C4-2B (cell line): ENCODE measurements at regions not wholly inside any gene's neighbourhood (a gene's known extent, or its start where the extent isn't known, plus 50 kb on each side); places are given as distances from the start of the nearest gene placed in this dataset.

Source experiments
- H3K27ac ChIP-seq: fragments of 450-650 bp; 2 replicates; pipeline ENCODE4 v1.5.1; 2017
- CTCF ChIP-seq: fragments of 450-650 bp; conservative IDR thresholded peaks from 2 replicates; pipeline ENCODE4 v1.5.1; 2017; ENCODE audit warnings: mild to moderate bottlenecking
- ZFX ChIP-seq: fragments of 450-650 bp; IDR thresholded peaks from 2 replicates; pipeline ENCODE4 v1.6.1; 2017

GRCh38 chr10:4079803-4080202 lies 294.8 kb upstream of the KLF6 start:
- no peak overlapping the region for H3K27ac ChIP-seq
- TF ChIP-seq CTCF (no peak), ZFX (no peak)

- no peak for TF ChIP-seq ZFX
- no peak for TF ChIP-seq CTCF
- H3K27ac ChIP-seq = no peak overlapping the region
Observed at GRCh38 chr10:4077804-4078203, 292.8 kb upstream of the KLF6 start.

- H3K27ac ChIP-seq = no peak overlapping the region
- TF ChIP-seq CTCF (no peak), ZFX (no peak)
Observed at GRCh38 chr10:4076983-4077382, 292.0 kb upstream of the KLF6 start.

- H3K27ac ChIP-seq = no peak overlapping the region
- no peak for TF ChIP-seq CTCF
- no peak for TF ChIP-seq ZFX
Observed at GRCh38 chr10:4075443-4075842, 290.4 kb upstream of the KLF6 start.

- no peak overlapping the region for H3K27ac ChIP-seq
- no peak for TF ChIP-seq CTCF
- TF ChIP-seq ZFX = no peak
Observed at GRCh38 chr10:4074545-4075407, 289.8 kb upstream of the KLF6 start.

GRCh38 chr10:4073912-4074311 lies 288.9 kb upstream of the KLF6 start:
- no peak overlapping the region for H3K27ac ChIP-seq
- no peak for TF ChIP-seq ZFX
- no peak for TF ChIP-seq CTCF

- TF ChIP-seq CTCF = no peak
- no peak for TF ChIP-seq ZFX
Observed at GRCh38 chr10:4070921-4071660, 286.1 kb upstream of the KLF6 start.

More at GRCh38 chr10:4070921-4071660, 286.1 kb upstream of the KLF6 start:
- H3K27ac ChIP-seq = no peak overlapping the region
